ENCODE measurements at regions not wholly inside any gene's neighbourhood (a gene's known extent, or its start where the extent isn't known, plus 50 kb on each side); places are given as distances from the start of the nearest gene placed in this dataset.

DNA sequence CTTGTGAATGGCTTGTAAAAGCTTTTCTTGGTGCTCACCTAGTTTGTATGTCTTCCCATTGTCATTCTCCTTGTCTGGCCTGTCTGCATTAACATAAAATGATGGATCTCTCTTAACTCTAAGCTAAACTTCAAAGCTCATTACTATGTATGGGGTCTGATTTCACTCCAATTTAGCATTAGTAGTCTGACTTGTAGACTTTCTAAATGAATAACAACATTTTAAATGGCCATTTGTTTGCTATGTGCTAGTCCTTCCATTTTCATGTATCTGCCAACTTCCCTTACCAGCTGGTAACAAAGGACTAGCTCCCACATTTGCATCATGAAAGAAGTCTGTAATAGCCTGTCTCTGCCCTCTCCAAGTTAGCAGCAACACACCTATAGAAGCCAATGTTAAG lies 324.2 kb upstream of the RGPD4 start:
- TF ChIP-seq, protein P1, sequence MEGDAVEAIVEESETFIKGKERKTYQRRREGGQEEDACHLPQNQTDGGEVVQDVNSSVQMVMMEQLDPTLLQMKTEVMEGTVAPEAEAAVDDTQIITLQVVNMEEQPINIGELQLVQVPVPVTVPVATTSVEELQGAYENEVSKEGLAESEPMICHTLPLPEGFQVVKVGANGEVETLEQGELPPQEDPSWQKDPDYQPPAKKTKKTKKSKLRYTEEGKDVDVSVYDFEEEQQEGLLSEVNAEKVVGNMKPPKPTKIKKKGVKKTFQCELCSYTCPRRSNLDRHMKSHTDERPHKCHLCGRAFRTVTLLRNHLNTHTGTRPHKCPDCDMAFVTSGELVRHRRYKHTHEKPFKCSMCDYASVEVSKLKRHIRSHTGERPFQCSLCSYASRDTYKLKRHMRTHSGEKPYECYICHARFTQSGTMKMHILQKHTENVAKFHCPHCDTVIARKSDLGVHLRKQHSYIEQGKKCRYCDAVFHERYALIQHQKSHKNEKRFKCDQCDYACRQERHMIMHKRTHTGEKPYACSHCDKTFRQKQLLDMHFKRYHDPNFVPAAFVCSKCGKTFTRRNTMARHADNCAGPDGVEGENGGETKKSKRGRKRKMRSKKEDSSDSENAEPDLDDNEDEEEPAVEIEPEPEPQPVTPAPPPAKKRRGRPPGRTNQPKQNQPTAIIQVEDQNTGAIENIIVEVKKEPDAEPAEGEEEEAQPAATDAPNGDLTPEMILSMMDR (IDR thresholded peaks at IDR 0.05) = no peak
- no peaks in the 10 kb centered on the region for H3K4me1 Mint-ChIP-seq
- no peak overlapping the region for H3K9ac ChIP-seq (ENCODE audit: insufficient read depth, low read length, poor library complexity, severe bottlenecking)

DNA sequence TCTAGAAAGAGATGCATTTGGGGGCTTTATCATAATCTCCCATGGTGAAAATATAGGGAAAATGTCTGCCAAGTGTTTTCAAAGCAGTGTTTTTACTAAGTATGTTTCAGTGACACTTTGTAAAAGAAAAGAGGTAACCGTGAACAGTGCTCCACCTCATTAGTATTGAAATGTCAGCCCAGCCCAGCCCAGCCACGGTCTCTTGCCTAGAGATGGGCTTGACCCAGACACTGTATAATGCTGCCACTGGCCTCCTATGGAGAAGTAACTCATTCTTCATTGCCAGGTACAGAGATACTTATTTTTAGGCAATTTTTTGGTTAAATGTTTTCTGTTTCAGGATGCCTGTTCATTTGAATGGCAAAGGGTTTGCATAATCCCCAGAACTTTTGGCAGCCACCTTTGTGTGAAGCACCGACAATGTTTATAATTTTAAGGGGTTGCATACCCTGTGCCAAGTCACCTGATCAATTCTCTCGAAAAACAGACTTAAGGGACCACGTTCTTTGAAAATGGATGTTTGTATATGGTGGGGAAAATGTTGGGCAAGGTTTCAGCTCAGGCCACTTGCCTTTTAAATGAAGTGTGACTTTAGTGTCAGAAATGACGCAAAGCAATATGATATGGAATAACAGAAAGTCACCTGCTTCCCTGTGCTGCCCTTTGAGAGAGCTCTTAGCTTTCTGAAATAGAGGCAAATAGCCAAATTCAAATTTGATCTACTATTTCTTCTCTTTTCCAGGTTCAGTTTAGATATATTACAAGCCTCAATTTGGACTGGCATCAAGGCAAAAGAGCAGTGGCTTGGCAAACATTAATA lies 314.5 kb upstream of the RGPD4 start:
- no peak overlapping the region for H3K27ac Mint-ChIP-seq
- no peaks in the 10 kb centered on the region for H3K36me3 Mint-ChIP-seq
- peaks cover 0 to 1% (median 0%) of the 10 kb centered on the region in 3 donors for H3K27me3 Mint-ChIP-seq (ENCODE audit: low read depth in 3 of 3)
- TF ChIP-seq, protein P1 (IDR thresholded peaks at IDR 0.05) = no peak
- H3K4me1 Mint-ChIP-seq = no peaks in the 10 kb centered on the region
- H3K9me3 Mint-ChIP-seq = peaks cover 0 to 18% (median 10%) of the 10 kb centered on the region in 7 donors
- Histone ChIP-seq H4K20me1 (ENCODE audit: insufficient read depth, low read length) (no peaks in the 10 kb centered on the region), H3K4me3 (replicated peaks in 1 of 3; ENCODE audit: low read depth in 2 of 3, low read length in 3 of 3) (no peak overlapping the region), H3K4me1 (ENCODE audit: control insufficient read depth in 1 of 2, insufficient read depth in 2 of 2, low read length in 2 of 2) (no peaks in the 10 kb centered on the region), H3K9me3 (replicated peaks in 1 of 2; ENCODE audit: control insufficient read depth in 1 of 2, insufficient read depth in 1 of 2, low read length in 2 of 2) (peaks cover 0 to 4% of the 10 kb centered on the region in 2 donors), H3K4me2 (replicated peaks; ENCODE audit: extremely low read depth, low read length, poor library complexity, severe bottlenecking) (no peak overlapping the region), H3K27me3 (ENCODE audit: control insufficient read depth in 2 of 2, insufficient read depth in 2 of 2, low read length in 2 of 2) (no peaks in the 10 kb centered on the region), H3K27ac (ENCODE audit: low read depth in 1 of 2, low read length in 2 of 2) (no peak overlapping the region), H3K9ac (ENCODE audit: insufficient read depth, low read length, poor library complexity, severe bottlenecking) (no peak overlapping the region), H3K79me2 (ENCODE audit: insufficient read depth, low read length) (no peaks in the 10 kb centered on the region), H2AFZ (ENCODE audit: insufficient read depth, low read depth, low read length, poor library complexity, severe bottlenecking) (no peak overlapping the region), H3K36me3 (replicated peaks in 1 of 2; ENCODE audit: control insufficient read depth in 1 of 2, insufficient read depth in 2 of 2, low read length in 2 of 2) (no peaks in the 10 kb centered on the region)
- 94% methylated on average over 5 of the region's 6 CpGs for WGBS (ENCODE audit: insufficient coverage)
- no peak for DNase-seq
- H3K4me3 Mint-ChIP-seq = no peak overlapping the region
- intact Hi-C loops (cut with micrococcal nuclease) = no loop called here

More for the DNA sequence above, 324.2 kb upstream of the RGPD4 start:
- Histone ChIP-seq H3K4me1 (ENCODE audit: control insufficient read depth in 1 of 2, insufficient read depth in 2 of 2, low read length in 2 of 2) (no peaks in the 10 kb centered on the region), H3K9me3 (replicated peaks in 1 of 2; ENCODE audit: control insufficient read depth in 1 of 2, insufficient read depth in 1 of 2, low read length in 2 of 2) (peaks cover 0 to 3% of the 10 kb centered on the region in 2 donors), H3K4me3 (replicated peaks in 1 of 3; ENCODE audit: low read depth in 2 of 3, low read length in 3 of 3) (no peak overlapping the region), H3K27me3 (ENCODE audit: control insufficient read depth in 2 of 2, insufficient read depth in 2 of 2, low read length in 2 of 2) (no peaks in the 10 kb centered on the region), H3K27ac (ENCODE audit: low read depth in 1 of 2, low read length in 2 of 2) (no peak overlapping the region), H3K36me3 (replicated peaks in 1 of 2; ENCODE audit: control insufficient read depth in 1 of 2, insufficient read depth in 2 of 2, low read length in 2 of 2) (no peaks in the 10 kb centered on the region), H2AFZ (ENCODE audit: insufficient read depth, low read depth, low read length, poor library complexity, severe bottlenecking) (no peak overlapping the region), H3K79me2 (ENCODE audit: insufficient read depth, low read length) (no peaks in the 10 kb centered on the region), H4K20me1 (ENCODE audit: insufficient read depth, low read length) (no peaks in the 10 kb centered on the region), H3K4me2 (replicated peaks; ENCODE audit: extremely low read depth, low read length, poor library complexity, severe bottlenecking) (no peak overlapping the region)
- Mint-ChIP-seq H3K27me3 (ENCODE audit: low read depth in 3 of 3) (peaks cover 0 to 3% (median 0%) of the 10 kb centered on the region in 3 donors), H3K4me3 (no peak overlapping the region), H3K27ac (no peak overlapping the region), H3K9me3 (peaks cover 0 to 7% (median 2%) of the 10 kb centered on the region in 7 donors), H3K36me3 (no peaks in the 10 kb centered on the region)
- intact Hi-C loops (cut with micrococcal nuclease) = no loop called here
- no peak for DNase-seq

All from CD14-positive monocyte (primary cell).